ENCODE measurements at regions not wholly inside any gene's neighbourhood (a gene's known extent, or its start where the extent isn't known, plus 50 kb on each side); places are given as distances from the start of the nearest gene placed in this dataset.

DNA sequence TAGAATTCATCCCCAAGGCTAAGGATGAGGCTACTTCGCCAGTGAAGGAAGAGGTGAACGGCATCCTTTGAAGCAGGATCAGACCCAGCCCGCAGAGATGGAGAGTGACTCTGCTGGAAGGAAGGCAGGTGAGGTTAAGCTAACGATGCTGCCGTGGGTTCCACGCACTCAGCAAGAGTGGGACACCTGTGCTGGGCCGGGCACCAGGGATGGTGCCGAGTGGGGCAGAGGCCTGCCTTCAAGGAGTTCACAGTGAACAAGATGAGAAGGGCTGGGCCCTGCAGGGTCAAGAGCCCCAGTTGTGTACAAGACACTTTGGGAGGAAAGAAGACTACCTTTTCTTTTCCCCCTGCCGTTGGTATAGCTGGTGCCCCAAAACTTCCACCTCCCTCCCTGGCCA is 606.6 kb downstream of the LIG4 start:
- TF ChIP-seq, protein P1, sequence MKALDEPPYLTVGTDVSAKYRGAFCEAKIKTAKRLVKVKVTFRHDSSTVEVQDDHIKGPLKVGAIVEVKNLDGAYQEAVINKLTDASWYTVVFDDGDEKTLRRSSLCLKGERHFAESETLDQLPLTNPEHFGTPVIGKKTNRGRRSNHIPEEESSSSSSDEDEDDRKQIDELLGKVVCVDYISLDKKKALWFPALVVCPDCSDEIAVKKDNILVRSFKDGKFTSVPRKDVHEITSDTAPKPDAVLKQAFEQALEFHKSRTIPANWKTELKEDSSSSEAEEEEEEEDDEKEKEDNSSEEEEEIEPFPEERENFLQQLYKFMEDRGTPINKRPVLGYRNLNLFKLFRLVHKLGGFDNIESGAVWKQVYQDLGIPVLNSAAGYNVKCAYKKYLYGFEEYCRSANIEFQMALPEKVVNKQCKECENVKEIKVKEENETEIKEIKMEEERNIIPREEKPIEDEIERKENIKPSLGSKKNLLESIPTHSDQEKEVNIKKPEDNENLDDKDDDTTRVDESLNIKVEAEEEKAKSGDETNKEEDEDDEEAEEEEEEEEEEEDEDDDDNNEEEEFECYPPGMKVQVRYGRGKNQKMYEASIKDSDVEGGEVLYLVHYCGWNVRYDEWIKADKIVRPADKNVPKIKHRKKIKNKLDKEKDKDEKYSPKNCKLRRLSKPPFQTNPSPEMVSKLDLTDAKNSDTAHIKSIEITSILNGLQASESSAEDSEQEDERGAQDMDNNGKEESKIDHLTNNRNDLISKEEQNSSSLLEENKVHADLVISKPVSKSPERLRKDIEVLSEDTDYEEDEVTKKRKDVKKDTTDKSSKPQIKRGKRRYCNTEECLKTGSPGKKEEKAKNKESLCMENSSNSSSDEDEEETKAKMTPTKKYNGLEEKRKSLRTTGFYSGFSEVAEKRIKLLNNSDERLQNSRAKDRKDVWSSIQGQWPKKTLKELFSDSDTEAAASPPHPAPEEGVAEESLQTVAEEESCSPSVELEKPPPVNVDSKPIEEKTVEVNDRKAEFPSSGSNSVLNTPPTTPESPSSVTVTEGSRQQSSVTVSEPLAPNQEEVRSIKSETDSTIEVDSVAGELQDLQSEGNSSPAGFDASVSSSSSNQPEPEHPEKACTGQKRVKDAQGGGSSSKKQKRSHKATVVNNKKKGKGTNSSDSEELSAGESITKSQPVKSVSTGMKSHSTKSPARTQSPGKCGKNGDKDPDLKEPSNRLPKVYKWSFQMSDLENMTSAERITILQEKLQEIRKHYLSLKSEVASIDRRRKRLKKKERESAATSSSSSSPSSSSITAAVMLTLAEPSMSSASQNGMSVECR (CRISPR knock-in tag; IDR thresholded peaks at IDR 0.05; ENCODE audit: borderline replicate concordance): no peak
- TF ChIP-seq ATF6 (CRISPR knock-in tag; IDR thresholded peaks at IDR 0.05): no peak
- no peak for TF ChIP-seq CBFB (CRISPR knock-in tag; IDR thresholded peaks at IDR 0.05; ENCODE audit: low read depth)
